ENCODE measurements at regions not wholly inside any gene's neighbourhood (a gene's known extent, or its start where the extent isn't known, plus 50 kb on each side); places are given as distances from the start of the nearest gene placed in this dataset.
A peak's percentile ranks its signal among the peaks of the same experiment; 100 is the strongest.

DNA sequence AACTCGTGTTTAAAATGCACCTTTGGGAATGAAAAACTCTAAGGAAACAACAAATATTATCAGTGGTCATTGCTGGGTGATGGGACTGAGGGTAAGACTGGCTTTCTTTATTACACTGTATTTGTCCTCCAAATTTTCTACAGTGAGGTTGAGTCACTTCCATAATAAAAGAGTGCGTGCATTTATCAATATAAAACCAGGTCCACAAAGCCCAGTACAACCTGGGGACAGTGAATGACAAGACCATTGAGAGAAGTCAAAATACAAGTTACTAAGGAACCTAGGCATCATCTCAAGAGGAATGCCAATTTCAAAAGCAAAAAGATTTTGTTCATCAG lies 76.4 kb downstream of the MAGED4 start:
- TF ChIP-seq, protein P1, sequence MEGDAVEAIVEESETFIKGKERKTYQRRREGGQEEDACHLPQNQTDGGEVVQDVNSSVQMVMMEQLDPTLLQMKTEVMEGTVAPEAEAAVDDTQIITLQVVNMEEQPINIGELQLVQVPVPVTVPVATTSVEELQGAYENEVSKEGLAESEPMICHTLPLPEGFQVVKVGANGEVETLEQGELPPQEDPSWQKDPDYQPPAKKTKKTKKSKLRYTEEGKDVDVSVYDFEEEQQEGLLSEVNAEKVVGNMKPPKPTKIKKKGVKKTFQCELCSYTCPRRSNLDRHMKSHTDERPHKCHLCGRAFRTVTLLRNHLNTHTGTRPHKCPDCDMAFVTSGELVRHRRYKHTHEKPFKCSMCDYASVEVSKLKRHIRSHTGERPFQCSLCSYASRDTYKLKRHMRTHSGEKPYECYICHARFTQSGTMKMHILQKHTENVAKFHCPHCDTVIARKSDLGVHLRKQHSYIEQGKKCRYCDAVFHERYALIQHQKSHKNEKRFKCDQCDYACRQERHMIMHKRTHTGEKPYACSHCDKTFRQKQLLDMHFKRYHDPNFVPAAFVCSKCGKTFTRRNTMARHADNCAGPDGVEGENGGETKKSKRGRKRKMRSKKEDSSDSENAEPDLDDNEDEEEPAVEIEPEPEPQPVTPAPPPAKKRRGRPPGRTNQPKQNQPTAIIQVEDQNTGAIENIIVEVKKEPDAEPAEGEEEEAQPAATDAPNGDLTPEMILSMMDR (optimal IDR thresholded peaks at IDR 0.05 in 1 of 3, IDR thresholded peaks at IDR 0.05 in 1 of 3, conservative IDR thresholded peaks at IDR 0.05 in 1 of 3; ENCODE audit: extremely low read depth in 1 of 3, insufficient read depth in 2 of 3, low read length in 3 of 3): no peak
- no peak for TF ChIP-seq EZH2 (IDR thresholded peaks at IDR 0.05; ENCODE audit: low read length)
- Histone ChIP-seq H3K27ac (ENCODE audit: control insufficient read depth, insufficient read depth, low read length) (no peak overlapping the region), H3K9me3 (ENCODE audit: control insufficient read depth, low read depth, low read length) (no peaks in the 10 kb centered on the region), H3K4me2 (ENCODE audit: control insufficient read depth, extremely low read depth, insufficient read depth, low read depth, low read length) (peak overlapping the region; percentile 83), H3K79me2 (ENCODE audit: control insufficient read depth, insufficient read depth, low read length) (no peaks in the 10 kb centered on the region), H3K4me3 (ENCODE audit: control insufficient read depth in 2 of 3, extremely low read depth in 1 of 3, insufficient read depth in 2 of 3, low read depth in 1 of 3, low read length in 3 of 3) (peak overlapping the region; percentile 62 to 80 (median 80)), H2AFZ (ENCODE audit: control insufficient read depth, low read length) (no peak overlapping the region), H3K36me3 (ENCODE audit: control insufficient read depth in 2 of 2, extremely low read depth in 1 of 2, insufficient read depth in 2 of 2, low read length in 2 of 2) (no peaks in the 10 kb centered on the region), H3K4me1 (ENCODE audit: control insufficient read depth, extremely low read depth, insufficient read depth, low read length) (peaks cover 4% of the 10 kb centered on the region), H3K27me3 (ENCODE audit: control insufficient read depth, extremely low read depth, insufficient read depth, low read length) (no peaks in the 10 kb centered on the region), H3K9me1 (ENCODE audit: control insufficient read depth, extremely low read depth, insufficient read depth, low read length) (no peaks in the 10 kb centered on the region), H4K20me1 (ENCODE audit: control insufficient read depth, extremely low read depth, insufficient read depth, low read length) (no peaks in the 10 kb centered on the region), H3K9ac (ENCODE audit: control insufficient read depth, extremely low read depth, insufficient read depth, low read length) (no peak overlapping the region)
- no peak for FAIRE-seq
- dilution Hi-C loops (cut with MboI; ENCODE audit: extremely low pct_ligation_motif_present, low sequenced_read_pairs): no loop called here
- no peak for DNase-seq (ENCODE audit: low read depth, low spot score)

DNA sequence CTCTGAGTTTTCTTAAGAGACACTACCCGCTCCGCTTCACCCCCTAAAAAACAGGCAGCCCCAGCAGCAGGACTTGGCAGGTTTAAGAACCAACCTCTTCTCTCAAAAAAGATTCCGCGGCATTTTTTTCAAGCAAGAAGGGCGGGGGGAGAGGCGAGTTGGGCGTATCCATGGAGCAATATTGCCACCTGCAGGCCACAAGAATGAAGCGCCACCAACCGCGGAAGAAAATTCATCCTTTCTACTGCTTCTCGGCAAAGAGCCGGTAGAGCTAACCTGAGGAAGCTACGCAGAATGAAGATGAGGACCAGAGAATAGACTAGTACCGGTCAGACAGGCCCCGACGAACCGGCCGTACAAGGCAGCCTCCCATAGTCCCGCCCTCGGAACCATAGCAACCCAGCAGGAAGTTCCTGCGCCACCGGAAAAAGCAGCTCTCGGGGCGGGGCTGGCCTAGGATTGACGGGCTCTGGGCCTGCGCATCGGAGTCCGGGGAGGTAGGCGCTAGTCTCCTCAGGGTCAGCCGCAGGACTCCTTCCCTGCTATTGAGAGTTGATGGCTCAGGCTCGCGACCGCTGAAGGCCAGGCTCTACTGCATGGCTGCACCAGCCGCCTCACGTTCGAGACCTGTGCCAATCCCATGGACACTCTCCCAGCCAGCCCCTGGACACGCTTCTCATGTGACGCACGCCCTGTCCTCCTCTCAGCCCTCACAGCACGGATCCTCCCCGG lies 76.9 kb downstream of the MAGED4 start:
- no peaks in the 10 kb centered on the region for H3K36me3 ChIP-seq (ENCODE audit: control insufficient read depth in 2 of 2, extremely low read depth in 1 of 2, insufficient read depth in 2 of 2, low read length in 2 of 2)
- FAIRE-seq (no peak), DNase-seq (ENCODE audit: low read depth, low spot score) (peak; percentile 40)
- peaks cover 4% of the 10 kb centered on the region for H3K4me1 ChIP-seq (ENCODE audit: control insufficient read depth, extremely low read depth, insufficient read depth, low read length)
- H3K27ac ChIP-seq (ENCODE audit: control insufficient read depth, insufficient read depth, low read length): peak overlapping the region; percentile 52
- H3K4me2 ChIP-seq (ENCODE audit: control insufficient read depth, extremely low read depth, insufficient read depth, low read depth, low read length): peak overlapping the region; percentile 83
- H3K27me3 ChIP-seq (ENCODE audit: control insufficient read depth, extremely low read depth, insufficient read depth, low read length): no peaks in the 10 kb centered on the region
- H3K9me3 ChIP-seq (ENCODE audit: control insufficient read depth, low read depth, low read length): no peaks in the 10 kb centered on the region
- no peaks in the 10 kb centered on the region for H3K79me2 ChIP-seq (ENCODE audit: control insufficient read depth, insufficient read depth, low read length)
- no peak for TF ChIP-seq EZH2 (IDR thresholded peaks at IDR 0.05; ENCODE audit: low read length)
- TF ChIP-seq, protein P1 (optimal IDR thresholded peaks at IDR 0.05 in 1 of 3, IDR thresholded peaks at IDR 0.05 in 1 of 3, conservative IDR thresholded peaks at IDR 0.05 in 1 of 3; ENCODE audit: extremely low read depth in 1 of 3, insufficient read depth in 2 of 3, low read length in 3 of 3): peak; percentile 86 to 89 (median 86)
- dilution Hi-C loops (cut with MboI; ENCODE audit: extremely low pct_ligation_motif_present, low sequenced_read_pairs): no loop called here
- H3K9me1 ChIP-seq (ENCODE audit: control insufficient read depth, extremely low read depth, insufficient read depth, low read length): no peaks in the 10 kb centered on the region
- peak overlapping the region; percentile 62 to 80 (median 80) for H3K4me3 ChIP-seq (ENCODE audit: control insufficient read depth in 2 of 3, extremely low read depth in 1 of 3, insufficient read depth in 2 of 3, low read depth in 1 of 3, low read length in 3 of 3)
- peak overlapping the region; percentile 63 for H3K9ac ChIP-seq (ENCODE audit: control insufficient read depth, extremely low read depth, insufficient read depth, low read length)
- peak overlapping the region; percentile 99 for H2AFZ ChIP-seq (ENCODE audit: control insufficient read depth, low read length)
- H4K20me1 ChIP-seq (ENCODE audit: control insufficient read depth, extremely low read depth, insufficient read depth, low read length): no peaks in the 10 kb centered on the region
